Activated T-cell treated with anti-CD3 and anti-CD28 coated beads, Interleukin-2, amount 50 U/mL, for 24 hours (primary cell): ENCODE measurements at regions not wholly inside any gene's neighbourhood (a gene's known extent, or its start where the extent isn't known, plus 50 kb on each side); places are given as distances from the start of the nearest gene placed in this dataset.

ENCODE experiments used
- DNase-seq: peaks from one replicate; pipeline ENCODE4 v3.0.0-alpha.2; 2020
- H3K27ac Mint-ChIP-seq: 2 replicates; pipeline ENCODE4 v1.8.0; 2020; ENCODE audit warnings: mild to moderate bottlenecking, mixed read lengths
- H3K27me3 Mint-ChIP-seq: 2 replicates; pipeline ENCODE4 v1.8.0; 2020; ENCODE audit warnings: mixed read lengths
- H3K36me3 Mint-ChIP-seq: 2 replicates; pipeline ENCODE4 v1.8.0; 2020; ENCODE audit warnings: low read depth, mixed read lengths
- H3K4me1 Mint-ChIP-seq: 2 replicates; pipeline ENCODE4 v1.8.0; 2020; ENCODE audit warnings: low read depth, mixed read lengths
- H3K4me3 Mint-ChIP-seq: 2 replicates; pipeline ENCODE4 v1.8.0; 2020; ENCODE audit warnings: mild to moderate bottlenecking, moderate library complexity, mixed read lengths
- H3K9me3 Mint-ChIP-seq: 2 replicates; pipeline ENCODE4 v1.8.0; 2020; ENCODE audit warnings: mixed read lengths

GRCh38 chr4:160811956-160812355 lies 1351.8 kb downstream of the FSTL5 start:
- Mint-ChIP-seq H3K27ac (no peak overlapping the region), H3K4me3 (no peak overlapping the region), H3K4me1 (no peaks in the 10 kb centered on the region), H3K36me3 (no peaks in the 10 kb centered on the region), H3K9me3 (peaks cover 20% of the 10 kb centered on the region), H3K27me3 (no peaks in the 10 kb centered on the region)
- no peak for DNase-seq

GRCh38 chr4:160814726-160815125 lies 1349.1 kb downstream of the FSTL5 start:
- Mint-ChIP-seq H3K4me1 (no peaks in the 10 kb centered on the region), H3K27me3 (no peaks in the 10 kb centered on the region), H3K36me3 (no peaks in the 10 kb centered on the region), H3K27ac (no peak overlapping the region), H3K9me3 (peaks cover 14% of the 10 kb centered on the region), H3K4me3 (no peak overlapping the region)
- no peak for DNase-seq

GRCh38 chr4:160818571-160818970 lies 1345.2 kb downstream of the FSTL5 start:
- H3K4me3 Mint-ChIP-seq, result no peak overlapping the region
- no peak overlapping the region for H3K27ac Mint-ChIP-seq
- no peaks in the 10 kb centered on the region for H3K27me3 Mint-ChIP-seq
- H3K9me3 Mint-ChIP-seq, result peaks cover 17% of the 10 kb centered on the region
- no peaks in the 10 kb centered on the region for H3K36me3 Mint-ChIP-seq
- DNase-seq, result no peak
- no peaks in the 10 kb centered on the region for H3K4me1 Mint-ChIP-seq

GRCh38 chr4:160819791-160820190 lies 1344.0 kb downstream of the FSTL5 start:
- no peak overlapping the region for H3K4me3 Mint-ChIP-seq
- H3K4me1 Mint-ChIP-seq, result no peaks in the 10 kb centered on the region
- H3K27me3 Mint-ChIP-seq, result no peaks in the 10 kb centered on the region
- H3K27ac Mint-ChIP-seq, result no peak overlapping the region
- no peak for DNase-seq
- peaks cover 14% of the 10 kb centered on the region for H3K9me3 Mint-ChIP-seq
- no peaks in the 10 kb centered on the region for H3K36me3 Mint-ChIP-seq

- Mint-ChIP-seq H3K27ac (no peak overlapping the region), H3K27me3 (no peaks in the 10 kb centered on the region), H3K36me3 (no peaks in the 10 kb centered on the region), H3K4me1 (no peaks in the 10 kb centered on the region), H3K9me3 (peaks cover 25% of the 10 kb centered on the region), H3K4me3 (no peak overlapping the region)
- no peak for DNase-seq
Measured at GRCh38 chr4:160824481-160824880, 1339.3 kb downstream of the FSTL5 start.

- H3K27me3 Mint-ChIP-seq, result no peaks in the 10 kb centered on the region
Measured at GRCh38 chr4:160825644-160826338, 1338.0 kb downstream of the FSTL5 start.

GRCh38 chr4:160826339-160826679 lies 1337.5 kb downstream of the FSTL5 start:
- Mint-ChIP-seq H3K36me3 (no peaks in the 10 kb centered on the region), H3K4me3 (no peak overlapping the region), H3K27ac (no peak overlapping the region), H3K27me3 (no peaks in the 10 kb centered on the region), H3K4me1 (no peaks in the 10 kb centered on the region), H3K9me3 (peaks cover 25% of the 10 kb centered on the region)
- DNase-seq, result no peak

More at GRCh38 chr4:160825644-160826338, 1338.0 kb downstream of the FSTL5 start:
- no peak for DNase-seq
- Mint-ChIP-seq H3K4me1 (no peaks in the 10 kb centered on the region), H3K27ac (no peak overlapping the region), H3K36me3 (no peaks in the 10 kb centered on the region), H3K9me3 (peaks cover 24% of the 10 kb centered on the region), H3K4me3 (no peak overlapping the region)

- Mint-ChIP-seq H3K36me3 (no peaks in the 10 kb centered on the region), H3K4me3 (no peak overlapping the region), H3K4me1 (no peaks in the 10 kb centered on the region), H3K9me3 (peaks cover 9% of the 10 kb centered on the region), H3K27ac (no peak overlapping the region), H3K27me3 (no peaks in the 10 kb centered on the region)
- no peak for DNase-seq
Measured at GRCh38 chr4:160831165-160831922, 1332.5 kb downstream of the FSTL5 start.

GRCh38 chr4:160835789-160836188 lies 1328.0 kb downstream of the FSTL5 start:
- no peaks in the 10 kb centered on the region for H3K27me3 Mint-ChIP-seq
- no peak overlapping the region for H3K27ac Mint-ChIP-seq
- H3K4me3 Mint-ChIP-seq, result no peak overlapping the region
- peaks cover 3% of the 10 kb centered on the region for H3K9me3 Mint-ChIP-seq
- no peak for DNase-seq
- H3K36me3 Mint-ChIP-seq, result no peaks in the 10 kb centered on the region
- H3K4me1 Mint-ChIP-seq, result no peaks in the 10 kb centered on the region

- no peaks in the 10 kb centered on the region for H3K9me3 Mint-ChIP-seq
- no peaks in the 10 kb centered on the region for H3K27me3 Mint-ChIP-seq
- no peak for DNase-seq
- H3K36me3 Mint-ChIP-seq, result no peaks in the 10 kb centered on the region
- no peak overlapping the region for H3K27ac Mint-ChIP-seq
- no peaks in the 10 kb centered on the region for H3K4me1 Mint-ChIP-seq
- no peak overlapping the region for H3K4me3 Mint-ChIP-seq
Measured at GRCh38 chr4:160836431-160836830, 1327.4 kb downstream of the FSTL5 start.

GRCh38 chr4:160846121-160846520 lies 1317.7 kb downstream of the FSTL5 start:
- no peaks in the 10 kb centered on the region for H3K27me3 Mint-ChIP-seq
- no peak overlapping the region for H3K4me3 Mint-ChIP-seq
- H3K27ac Mint-ChIP-seq, result no peak overlapping the region
- H3K36me3 Mint-ChIP-seq, result no peaks in the 10 kb centered on the region
- peaks cover 12% of the 10 kb centered on the region for H3K9me3 Mint-ChIP-seq
- no peaks in the 10 kb centered on the region for H3K4me1 Mint-ChIP-seq
- no peak for DNase-seq

GRCh38 chr4:160847228-160847627 lies 1316.6 kb downstream of the FSTL5 start:
- Mint-ChIP-seq H3K9me3 (peaks cover 12% of the 10 kb centered on the region), H3K36me3 (no peaks in the 10 kb centered on the region), H3K4me1 (no peaks in the 10 kb centered on the region), H3K27me3 (no peaks in the 10 kb centered on the region), H3K4me3 (no peak overlapping the region), H3K27ac (no peak overlapping the region)
- no peak for DNase-seq

GRCh38 chr4:160848489-160848888 lies 1315.3 kb downstream of the FSTL5 start:
- no peaks in the 10 kb centered on the region for H3K36me3 Mint-ChIP-seq
- H3K27ac Mint-ChIP-seq, result no peak overlapping the region
- H3K9me3 Mint-ChIP-seq, result peaks cover 9% of the 10 kb centered on the region
- no peak overlapping the region for H3K4me3 Mint-ChIP-seq
- no peaks in the 10 kb centered on the region for H3K27me3 Mint-ChIP-seq
- no peaks in the 10 kb centered on the region for H3K4me1 Mint-ChIP-seq
- DNase-seq, result no peak

GRCh38 chr4:160848901-160849760 lies 1314.7 kb downstream of the FSTL5 start:
- no peak for DNase-seq

GRCh38 chr4:160864253-160864652 lies 1299.5 kb downstream of the FSTL5 start:
- Mint-ChIP-seq H3K9me3 (peaks cover 5% of the 10 kb centered on the region), H3K27ac (no peak overlapping the region), H3K27me3 (no peaks in the 10 kb centered on the region), H3K4me3 (no peak overlapping the region), H3K36me3 (no peaks in the 10 kb centered on the region), H3K4me1 (no peaks in the 10 kb centered on the region)
- DNase-seq, result no peak

More at GRCh38 chr4:160848901-160849760, 1314.7 kb downstream of the FSTL5 start:
- Mint-ChIP-seq H3K4me3 (no peak overlapping the region), H3K9me3 (peaks cover 5% of the 10 kb centered on the region), H3K4me1 (no peaks in the 10 kb centered on the region), H3K27ac (no peak overlapping the region), H3K27me3 (no peaks in the 10 kb centered on the region), H3K36me3 (no peaks in the 10 kb centered on the region)
